ENCODE measurements at regions not wholly inside any gene's neighbourhood (a gene's known extent, or its start where the extent isn't known, plus 50 kb on each side); places are given as distances from the start of the nearest gene placed in this dataset.

DNA sequence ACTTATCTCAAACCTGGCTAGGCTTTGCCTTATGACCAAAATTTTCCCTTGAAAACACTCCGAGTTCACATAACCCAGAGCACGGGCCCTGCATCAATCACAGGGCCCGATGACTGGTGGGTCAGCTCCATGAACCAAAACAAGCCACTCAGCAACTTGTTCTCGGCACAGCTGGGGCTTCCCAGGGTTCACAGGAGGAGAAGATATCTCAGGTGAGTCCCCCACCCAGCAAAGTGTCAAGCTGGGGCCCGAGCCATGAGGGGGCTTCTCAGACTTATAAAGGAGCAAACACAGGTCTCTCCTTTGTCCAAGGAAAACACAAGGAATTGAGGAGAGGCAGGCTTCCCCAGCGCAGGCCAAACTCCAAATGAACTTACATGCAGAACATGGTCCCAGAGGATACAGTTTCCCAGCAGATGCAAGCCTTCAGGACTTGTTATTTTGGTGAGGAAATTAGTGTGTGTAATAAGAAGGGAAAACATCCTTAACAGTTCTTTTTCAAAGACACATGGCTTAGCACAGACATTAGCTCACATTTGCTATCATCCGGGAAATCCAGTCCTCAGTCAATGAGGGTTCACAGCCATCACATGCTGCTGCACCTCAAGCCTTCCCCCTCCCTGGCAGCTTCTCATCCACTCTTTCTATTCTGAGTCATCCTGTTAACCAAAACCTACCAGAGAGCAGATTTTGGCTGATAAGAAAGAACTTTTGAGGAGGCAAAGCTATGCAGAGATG, 98.1 kb upstream of the NFIA start:
- TF ChIP-seq, protein P1, sequence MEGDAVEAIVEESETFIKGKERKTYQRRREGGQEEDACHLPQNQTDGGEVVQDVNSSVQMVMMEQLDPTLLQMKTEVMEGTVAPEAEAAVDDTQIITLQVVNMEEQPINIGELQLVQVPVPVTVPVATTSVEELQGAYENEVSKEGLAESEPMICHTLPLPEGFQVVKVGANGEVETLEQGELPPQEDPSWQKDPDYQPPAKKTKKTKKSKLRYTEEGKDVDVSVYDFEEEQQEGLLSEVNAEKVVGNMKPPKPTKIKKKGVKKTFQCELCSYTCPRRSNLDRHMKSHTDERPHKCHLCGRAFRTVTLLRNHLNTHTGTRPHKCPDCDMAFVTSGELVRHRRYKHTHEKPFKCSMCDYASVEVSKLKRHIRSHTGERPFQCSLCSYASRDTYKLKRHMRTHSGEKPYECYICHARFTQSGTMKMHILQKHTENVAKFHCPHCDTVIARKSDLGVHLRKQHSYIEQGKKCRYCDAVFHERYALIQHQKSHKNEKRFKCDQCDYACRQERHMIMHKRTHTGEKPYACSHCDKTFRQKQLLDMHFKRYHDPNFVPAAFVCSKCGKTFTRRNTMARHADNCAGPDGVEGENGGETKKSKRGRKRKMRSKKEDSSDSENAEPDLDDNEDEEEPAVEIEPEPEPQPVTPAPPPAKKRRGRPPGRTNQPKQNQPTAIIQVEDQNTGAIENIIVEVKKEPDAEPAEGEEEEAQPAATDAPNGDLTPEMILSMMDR (IDR thresholded peaks at IDR 0.05), result no peak
- DNase-seq (ENCODE audit: low spot score), result no peak
- peak; percentile 37 for ATAC-seq (ENCODE audit: low FRiP score)

DNA sequence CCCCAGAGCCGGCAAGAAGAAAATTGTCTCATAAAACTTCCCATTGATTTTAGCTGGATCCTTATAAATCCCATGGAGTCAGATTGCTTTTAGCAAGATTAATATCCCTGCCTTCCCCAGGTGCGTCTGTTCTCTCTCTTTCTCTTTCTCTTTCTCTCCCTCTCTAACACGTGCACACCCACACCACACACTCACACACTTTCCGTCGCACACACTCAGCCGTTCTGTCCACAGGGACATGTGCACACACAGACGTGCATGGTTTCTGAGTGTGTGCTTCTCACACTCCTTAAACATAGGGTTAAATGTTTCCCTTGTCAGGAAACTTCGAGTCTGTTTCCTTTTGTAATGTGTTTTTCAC, 98.7 kb upstream of the NFIA start:
- no peak for DNase-seq (ENCODE audit: low spot score)
- TF ChIP-seq, protein P1 (IDR thresholded peaks at IDR 0.05), result no peak
- no peak for ATAC-seq (ENCODE audit: low FRiP score)

DNA sequence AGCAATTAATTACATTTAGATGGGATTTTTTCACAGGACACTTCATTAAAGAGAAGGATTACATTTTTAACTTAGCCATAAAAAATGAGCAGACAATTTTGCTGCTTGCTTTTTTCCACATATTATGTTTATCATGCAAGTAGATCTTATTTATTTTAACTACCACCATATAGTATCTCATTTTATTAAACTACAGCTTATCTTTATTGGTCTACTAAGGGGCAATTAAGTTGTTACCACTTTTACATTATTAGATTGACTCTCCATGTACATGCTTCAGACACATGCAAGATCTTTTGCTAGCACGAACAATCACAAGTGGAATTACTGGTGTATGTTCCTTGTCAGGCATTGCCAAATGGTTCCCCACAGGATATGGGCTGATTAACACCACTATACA, 99.8 kb upstream of the NFIA start:
- no peak for DNase-seq (ENCODE audit: low spot score)
- TF ChIP-seq, protein P1 (IDR thresholded peaks at IDR 0.05), result no peak
- ATAC-seq (ENCODE audit: low FRiP score), result no peak

DNA sequence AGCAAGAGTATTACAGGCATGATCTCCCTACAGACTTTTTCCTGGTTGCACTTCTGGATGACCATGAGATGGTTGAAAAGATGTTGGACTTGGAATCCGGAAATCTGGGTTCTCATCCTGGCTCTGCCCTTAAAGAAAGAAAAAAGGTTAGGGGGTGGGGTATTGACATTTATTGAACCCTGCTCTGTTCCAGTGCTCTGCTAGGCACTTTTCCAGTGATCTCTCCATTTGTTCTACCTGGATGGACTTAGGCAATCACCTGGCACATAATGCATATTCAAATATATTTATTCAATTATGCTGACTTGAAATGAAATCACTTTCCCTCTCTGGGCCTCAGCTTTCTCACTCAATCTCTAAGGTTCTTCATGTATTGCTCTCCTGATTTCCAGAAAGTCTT, 101.0 kb upstream of the NFIA start:
- DNase-seq (ENCODE audit: low spot score) (no peak), ATAC-seq (ENCODE audit: low FRiP score) (no peak)
- TF ChIP-seq, protein P1 (IDR thresholded peaks at IDR 0.05), result no peak

DNA sequence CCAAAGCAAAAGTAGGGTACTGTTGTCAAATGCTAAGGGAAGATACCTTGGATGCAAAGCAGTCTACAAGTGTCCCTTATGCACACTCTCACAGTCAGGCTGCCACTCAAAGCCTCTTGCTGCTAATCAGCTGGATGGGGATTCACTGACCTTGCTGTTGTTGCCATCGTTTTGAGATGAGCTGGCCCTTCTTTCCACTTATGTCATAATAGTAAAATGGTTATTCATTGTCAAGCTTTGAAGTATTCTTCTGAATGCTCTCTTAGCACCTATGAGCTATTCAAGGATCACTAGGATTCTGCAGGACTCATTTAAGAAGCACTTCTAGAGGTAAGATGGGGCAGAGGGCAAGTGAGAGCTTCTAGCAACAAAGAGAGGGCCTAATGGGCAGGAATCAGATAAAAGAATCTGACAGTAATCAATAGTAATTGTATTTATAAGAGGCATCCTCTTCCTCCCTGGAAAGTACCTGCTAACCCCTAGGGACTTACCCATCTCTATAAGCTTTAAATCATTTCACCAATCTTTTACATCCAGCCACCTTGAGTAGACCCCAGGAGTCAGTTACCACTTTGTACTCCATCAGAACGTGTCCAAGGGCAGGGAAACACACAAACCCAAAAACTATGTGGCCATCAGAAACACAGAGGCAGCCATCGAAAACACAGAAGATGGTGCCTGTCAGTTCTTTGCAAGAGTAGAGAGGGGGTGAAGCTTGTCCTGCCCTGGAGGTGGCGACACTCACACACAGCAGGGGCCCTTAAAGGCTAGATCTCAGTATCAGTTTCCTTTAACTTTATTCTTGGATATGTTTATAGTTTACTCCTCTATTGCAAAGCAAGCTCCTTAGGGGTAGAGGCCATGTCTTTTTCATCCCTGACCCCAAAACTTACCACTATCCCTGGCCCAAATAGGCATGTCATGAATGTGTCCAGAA, 103.7 kb upstream of the NFIA start:
- TF ChIP-seq, protein P1 (IDR thresholded peaks at IDR 0.05), result no peak
- DNase-seq (ENCODE audit: low spot score) (no peak), ATAC-seq (ENCODE audit: low FRiP score) (no peak)

DNA sequence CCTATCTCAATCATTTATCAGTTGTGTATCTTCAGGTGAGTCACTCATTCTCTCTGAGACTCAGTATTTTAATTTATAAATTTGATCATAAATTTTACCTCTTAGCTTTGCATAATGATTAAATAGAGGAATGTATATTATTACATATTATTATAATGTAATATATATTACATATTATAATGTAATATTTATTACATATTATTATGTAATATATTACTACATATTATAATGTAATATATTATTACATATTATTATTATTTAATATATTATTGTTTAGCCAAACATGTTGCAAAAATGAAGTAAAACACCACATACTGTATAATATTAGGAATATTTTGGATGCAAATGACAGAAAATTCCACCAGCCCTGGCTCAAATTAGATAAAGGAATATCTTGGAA, 104.7 kb upstream of the NFIA start:
- ATAC-seq (ENCODE audit: low FRiP score), result no peak
- DNase-seq (ENCODE audit: low spot score), result no peak
- TF ChIP-seq, protein P1 (IDR thresholded peaks at IDR 0.05), result no peak
